ENCODE measurements at regions not wholly inside any gene's neighbourhood (a gene's known extent, or its start where the extent isn't known, plus 50 kb on each side); places are given as distances from the start of the nearest gene placed in this dataset.

- no peaks in the 10 kb centered on the region for H3K27me3 ChIP-seq (ENCODE audit: control insufficient read depth, insufficient read depth, low read length)
- no peaks in the 10 kb centered on the region for H3K36me3 ChIP-seq (ENCODE audit: control insufficient read depth, insufficient read depth, low read length)
- DNase-seq (ENCODE audit: low read depth), result no peak
- no peak for TF ChIP-seq CTCF (IDR thresholded peaks at IDR 0.05; ENCODE audit: insufficient read depth, low read length, poor library complexity, severe bottlenecking)
- no peak overlapping the region for H3K4me3 ChIP-seq (ENCODE audit: low read depth, low read length)
These were observed 158.2 kb upstream of the RAP2B start for GRCh38 chr3:153003862-153004261.

GRCh38 chr3:153008226-153008625, 153.8 kb upstream of the RAP2B start:
- H3K36me3 ChIP-seq (ENCODE audit: control insufficient read depth, insufficient read depth, low read length), result no peaks in the 10 kb centered on the region
- no peaks in the 10 kb centered on the region for H3K27me3 ChIP-seq (ENCODE audit: control insufficient read depth, insufficient read depth, low read length)
- no peak overlapping the region for H3K4me3 ChIP-seq (ENCODE audit: low read depth, low read length)
- TF ChIP-seq CTCF (IDR thresholded peaks at IDR 0.05; ENCODE audit: insufficient read depth, low read length, poor library complexity, severe bottlenecking), result no peak
- DNase-seq (ENCODE audit: low read depth), result no peak

- no peak for DNase-seq (ENCODE audit: low read depth)
- no peaks in the 10 kb centered on the region for H3K36me3 ChIP-seq (ENCODE audit: control insufficient read depth, insufficient read depth, low read length)
- no peak overlapping the region for H3K4me3 ChIP-seq (ENCODE audit: low read depth, low read length)
- H3K27me3 ChIP-seq (ENCODE audit: control insufficient read depth, insufficient read depth, low read length), result no peaks in the 10 kb centered on the region
- no peak for TF ChIP-seq CTCF (IDR thresholded peaks at IDR 0.05; ENCODE audit: insufficient read depth, low read length, poor library complexity, severe bottlenecking)
These were observed 138.1 kb upstream of the RAP2B start for GRCh38 chr3:153023896-153024295.

GRCh38 chr3:153026026-153026425, 136.0 kb upstream of the RAP2B start:
- no peak for DNase-seq (ENCODE audit: low read depth)
- TF ChIP-seq CTCF (IDR thresholded peaks at IDR 0.05; ENCODE audit: insufficient read depth, low read length, poor library complexity, severe bottlenecking), result peak; percentile 44
- H3K27me3 ChIP-seq (ENCODE audit: control insufficient read depth, insufficient read depth, low read length), result no peaks in the 10 kb centered on the region
- no peak overlapping the region for H3K4me3 ChIP-seq (ENCODE audit: low read depth, low read length)
- H3K36me3 ChIP-seq (ENCODE audit: control insufficient read depth, insufficient read depth, low read length), result no peaks in the 10 kb centered on the region

- no peak for DNase-seq (ENCODE audit: low read depth)
- H3K4me3 ChIP-seq (ENCODE audit: low read depth, low read length), result no peak overlapping the region
- no peak for TF ChIP-seq CTCF (IDR thresholded peaks at IDR 0.05; ENCODE audit: insufficient read depth, low read length, poor library complexity, severe bottlenecking)
- no peaks in the 10 kb centered on the region for H3K27me3 ChIP-seq (ENCODE audit: control insufficient read depth, insufficient read depth, low read length)
- no peaks in the 10 kb centered on the region for H3K36me3 ChIP-seq (ENCODE audit: control insufficient read depth, insufficient read depth, low read length)
These were observed 133.6 kb upstream of the RAP2B start for GRCh38 chr3:153028381-153028780.

- Histone ChIP-seq H3K4me3 (ENCODE audit: low read depth, low read length) (no peak overlapping the region), H3K36me3 (ENCODE audit: control insufficient read depth, insufficient read depth, low read length) (no peaks in the 10 kb centered on the region), H3K27me3 (ENCODE audit: control insufficient read depth, insufficient read depth, low read length) (no peaks in the 10 kb centered on the region)
- no peak for TF ChIP-seq CTCF (IDR thresholded peaks at IDR 0.05; ENCODE audit: insufficient read depth, low read length, poor library complexity, severe bottlenecking)
- no peak for DNase-seq (ENCODE audit: low read depth)
These were observed 132.7 kb upstream of the RAP2B start for GRCh38 chr3:153029350-153029749.

Measured in kidney epithelial cell (primary cell).